KMS-11 (cell line): ENCODE measurements at regions not wholly inside any gene's neighbourhood (a gene's known extent, or its start where the extent isn't known, plus 50 kb on each side); places are given as distances from the start of the nearest gene placed in this dataset.
"Not testable (repeated sequence)": the region's sequence is repeated elsewhere in the genome, so short reads cannot be mapped to it uniquely, and the experiment has no call there.

Experiments used
- H2AFZ ChIP-seq: fragments of 200-600 bp; sonication (generic); 2 replicates; pipeline ENCODE4 v1.6.1; 2016; ENCODE audit warnings: antibody characterized with exemption, mixed run types, low read depth
- H3K27ac ChIP-seq: fragments of 200-600 bp; sonication (generic); 2 replicates; pipeline ENCODE4 v1.6.1; 2016; ENCODE audit warnings: mild to moderate bottlenecking, mixed run types
- H3K27me3 ChIP-seq: fragments of 200-600 bp; sonication (generic); 2 replicates; pipeline ENCODE4 v1.6.1; 2017; ENCODE audit warnings: mild to moderate bottlenecking, low read depth, mixed run types, moderate library complexity; ENCODE audit not compliant: insufficient read depth
- H3K36me3 ChIP-seq: fragments of 200-600 bp; sonication (generic); 2 replicates; pipeline ENCODE4 v1.6.1; 2017; ENCODE audit warnings: mild to moderate bottlenecking, mixed run types; ENCODE audit not compliant: insufficient read depth
- H3K4me1 ChIP-seq: fragments of 200-600 bp; sonication (generic); 2 replicates; pipeline ENCODE4 v1.6.1; 2016; ENCODE audit warnings: mild to moderate bottlenecking, low read depth, mixed run types; ENCODE audit not compliant: poor library complexity, severe bottlenecking
- H3K4me2 ChIP-seq: fragments of 200-600 bp; sonication (generic); 2 replicates; pipeline ENCODE4 v1.7.0; 2016; ENCODE audit warnings: mild to moderate bottlenecking, mixed run types
- H3K4me3 ChIP-seq: fragments of 200-600 bp; sonication (generic); IDR thresholded peaks from 2 replicates; pipeline ENCODE4 v1.6.1; 2017; ENCODE audit warnings: low read depth, low read length, mixed read lengths; ENCODE audit not compliant: insufficient read depth
- H3K79me2 ChIP-seq: fragments of 200-600 bp; sonication (generic); 2 replicates; pipeline ENCODE4 v1.6.1; 2016; ENCODE audit warnings: low read depth, mixed run types; ENCODE audit not compliant: insufficient read depth
- H3K9ac ChIP-seq: fragments of 200-600 bp; sonication (generic); 2 replicates; pipeline ENCODE4 v1.6.1; 2016; ENCODE audit warnings: mild to moderate bottlenecking, mixed run types
- H4K20me1 ChIP-seq: fragments of 200-600 bp; sonication (generic); 2 replicates; pipeline ENCODE4 v1.6.1; 2016; ENCODE audit warnings: mild to moderate bottlenecking, mixed run types; ENCODE audit not compliant: insufficient read depth
- CTCF ChIP-seq: fragments of 200-600 bp; sonication (generic); conservative IDR thresholded peaks from 2 replicates; pipeline ENCODE4 v1.6.1; 2017; ENCODE audit warnings: low read depth, mild to moderate bottlenecking, antibody characterized with exemption, low read length, moderate library complexity, mixed read lengths

- no peak overlapping the region for H3K27ac ChIP-seq
- no peak overlapping the region for H2AFZ ChIP-seq
- H4K20me1 ChIP-seq: no peaks in the 10 kb centered on the region
These were observed 195.1 kb upstream of the SLC38A2 start for GRCh38 chr12:46567667-46568066.

GRCh38 chr12:46562625-46563225, 190.2 kb upstream of the SLC38A2 start:
- no peak overlapping the region for H3K27ac ChIP-seq

More at GRCh38 chr12:46567667-46568066, 195.1 kb upstream of the SLC38A2 start:
- Histone ChIP-seq H3K36me3 (no peaks in the 10 kb centered on the region), H3K79me2 (no peaks in the 10 kb centered on the region), H3K9ac (no peak overlapping the region), H3K4me3 (no peak overlapping the region), H3K27me3 (no peaks in the 10 kb centered on the region), H3K4me1 (peaks cover 27% of the 10 kb centered on the region), H3K4me2 (no peak overlapping the region)
- TF ChIP-seq CTCF: no peak

GRCh38 chr12:46561769-46562624, 189.4 kb upstream of the SLC38A2 start:
- H3K4me2 ChIP-seq: peak overlapping the region; percentile 61; the same call in 1 of the 2 replicates

More at GRCh38 chr12:46562625-46563225, 190.2 kb upstream of the SLC38A2 start:
- Histone ChIP-seq H2AFZ (no peak overlapping the region), H4K20me1 (no peaks in the 10 kb centered on the region), H3K4me1 (peaks cover 63% of the 10 kb centered on the region), H3K27me3 (no peaks in the 10 kb centered on the region), H3K9ac (no peak overlapping the region), H3K4me3 (no peak overlapping the region), H3K36me3 (no peaks in the 10 kb centered on the region), H3K79me2 (no peaks in the 10 kb centered on the region), H3K4me2 (no peak overlapping the region; the same call in 1 of the 2 replicates)
- no peak for TF ChIP-seq CTCF

GRCh38 chr12:46560874-46561273, 188.3 kb upstream of the SLC38A2 start:
- H3K27ac ChIP-seq: peak overlapping the region; percentile 8; the same call in 1 of the 2 replicates

More at GRCh38 chr12:46561769-46562624, 189.4 kb upstream of the SLC38A2 start:
- not testable (repeated sequence) for H3K4me3 ChIP-seq, H3K27ac ChIP-seq, H3K79me2 ChIP-seq, H4K20me1 ChIP-seq, H3K27me3 ChIP-seq, H2AFZ ChIP-seq, H3K36me3 ChIP-seq, H3K9ac ChIP-seq
- peaks cover 71% of the 10 kb centered on the region for H3K4me1 ChIP-seq

More at GRCh38 chr12:46560874-46561273, 188.3 kb upstream of the SLC38A2 start:
- TF ChIP-seq CTCF: no peak
- H3K4me3 ChIP-seq: no peak overlapping the region
- H4K20me1 ChIP-seq: no peaks in the 10 kb centered on the region
- H3K4me1 ChIP-seq: peaks cover 82% of the 10 kb centered on the region
- H3K36me3 ChIP-seq: no peaks in the 10 kb centered on the region
- H3K27me3 ChIP-seq: no peaks in the 10 kb centered on the region
- no peak overlapping the region; the same call in 1 of the 2 replicates for H3K9ac ChIP-seq
- H3K79me2 ChIP-seq: no peaks in the 10 kb centered on the region
- H2AFZ ChIP-seq: no peak overlapping the region
- peak overlapping the region; percentile 61 for H3K4me2 ChIP-seq
